ENCODE measurements at regions not wholly inside any gene's neighbourhood (a gene's known extent, or its start where the extent isn't known, plus 50 kb on each side); places are given as distances from the start of the nearest gene placed in this dataset.

DNA sequence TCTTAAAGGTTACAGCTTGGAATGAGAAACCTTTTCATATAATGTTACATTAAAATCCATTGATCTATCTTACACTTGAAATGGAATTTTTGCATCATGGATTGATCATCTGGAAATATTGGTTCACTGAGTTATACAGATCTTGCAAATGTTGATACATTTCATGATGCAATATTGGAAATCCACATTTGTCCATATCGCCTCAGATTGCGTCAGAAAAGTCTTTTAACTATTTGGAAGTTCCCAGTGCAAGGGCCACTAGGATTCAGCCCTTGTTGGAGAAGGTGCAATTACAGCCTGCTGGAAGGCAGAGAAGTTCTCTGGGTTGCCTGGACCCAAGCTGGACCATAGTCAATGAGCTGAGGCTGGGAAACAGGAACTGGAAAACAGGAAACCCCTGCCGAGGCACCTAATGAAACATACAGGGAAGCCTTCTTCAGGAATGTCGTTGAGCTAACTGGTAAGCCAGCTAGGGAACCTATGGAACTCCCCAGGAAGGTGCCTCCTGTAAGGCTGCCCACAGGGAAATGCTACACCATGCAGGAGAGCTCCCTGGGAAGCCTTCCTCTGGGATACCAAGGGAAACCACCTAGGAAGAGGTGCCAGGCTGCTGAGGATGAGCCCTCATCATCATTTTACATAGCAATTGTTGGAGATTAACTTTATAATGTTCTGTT, 600.4 kb upstream of the CADM1 start:
- TF ChIP-seq POLR2A (IDR thresholded peaks at IDR 0.05; ENCODE audit: low read length) (no peak), GATA1 (IDR thresholded peaks at IDR 0.05; ENCODE audit: low read depth, low read length) (no peak)

Measured in erythroblast (primary cell).